HepG2 (cell line): ENCODE measurements at regions not wholly inside any gene's neighbourhood (a gene's known extent, or its start where the extent isn't known, plus 50 kb on each side); places are given as distances from the start of the nearest gene placed in this dataset.

ENCODE experiments used
- CC2D1A ChIP-seq: sonication (generic); formaldehyde crosslinking; IDR thresholded peaks from 2 replicates; pipeline ENCODE4 v1.8.1; 2023; ENCODE audit warnings: mild to moderate bottlenecking, missing genetic modification reagents
- DNMT1 ChIP-seq: sonication (generic); formaldehyde crosslinking; IDR thresholded peaks from 2 replicates; pipeline ENCODE4 v1.5.1; 2020; ENCODE audit warnings: mild to moderate bottlenecking, missing genetic modification reagents
- FOXM1 ChIP-seq: sonication (generic); formaldehyde crosslinking; IDR thresholded peaks from 2 replicates; pipeline ENCODE4 v1.5.0; 2020; ENCODE audit warnings: missing genetic modification reagents
- HOXD1 ChIP-seq: sonication (generic); formaldehyde crosslinking; IDR thresholded peaks from 2 replicates; pipeline ENCODE4 v1.5.0; 2020; ENCODE audit warnings: missing genetic modification reagents
- KLF12 ChIP-seq: sonication (generic); formaldehyde crosslinking; IDR thresholded peaks from 2 replicates; pipeline ENCODE4 v1.4.0; 2020; ENCODE audit warnings: missing genetic modification reagents, borderline replicate concordance
- KLF13 ChIP-seq: sonication (generic); formaldehyde crosslinking; IDR thresholded peaks from 2 replicates; pipeline ENCODE4 v1.4.0; 2020; ENCODE audit warnings: mild to moderate bottlenecking, missing genetic modification reagents
- MED1 ChIP-seq: sonication (generic); formaldehyde crosslinking; IDR thresholded peaks from 2 replicates; pipeline ENCODE4 v1.4.0; 2020; ENCODE audit warnings: missing genetic modification reagents
- MTF2 ChIP-seq: sonication (generic); formaldehyde crosslinking; IDR thresholded peaks from 2 replicates; pipeline ENCODE4 v1.5.0; 2020; ENCODE audit warnings: missing genetic modification reagents, borderline replicate concordance
- NR2F6 ChIP-seq, 2 experiments: IDR thresholded peaks; 2 replicates each; pipeline ENCODE4 v1.6.1; 2016; ENCODE audit warnings: antibody characterized with exemption in 1 of 2, mild to moderate bottlenecking in 1 of 2
- PHF21A ChIP-seq: sonication (generic); formaldehyde crosslinking; IDR thresholded peaks from 2 replicates; pipeline ENCODE4 v1.5.0; 2020; ENCODE audit warnings: mild to moderate bottlenecking, missing genetic modification reagents
- PITX1 ChIP-seq: sonication (generic); formaldehyde crosslinking; IDR thresholded peaks from 2 replicates; pipeline ENCODE4 v1.5.1; 2020; ENCODE audit warnings: mild to moderate bottlenecking, missing genetic modification reagents
- RFX1 ChIP-seq: fragments of 450-650 bp; IDR thresholded peaks from 2 replicates; pipeline ENCODE4 v1.6.1; 2017
- RXRB ChIP-seq: IDR thresholded peaks from 2 replicates; pipeline ENCODE4 v1.6.1; 2016; ENCODE audit warnings: borderline replicate concordance, missing genetic modification reagents, missing compliant biosample characterization
- SMYD3 ChIP-seq: sonication (generic); formaldehyde crosslinking; IDR thresholded peaks from 2 replicates; pipeline ENCODE4 v1.8.1; 2023; ENCODE audit warnings: mild to moderate bottlenecking, missing genetic modification reagents
- SOX5 ChIP-seq: IDR thresholded peaks from 2 replicates; pipeline ENCODE4 v1.6.1; 2016; ENCODE audit warnings: borderline replicate concordance
- STAT5B ChIP-seq: sonication (generic); formaldehyde crosslinking; IDR thresholded peaks from 2 replicates; pipeline ENCODE4 v1.4.0; 2020; ENCODE audit warnings: missing genetic modification reagents
- TSC22D2 ChIP-seq: sonication (generic); formaldehyde crosslinking; IDR thresholded peaks from 2 replicates; pipeline ENCODE4 v1.5.1; 2020; ENCODE audit warnings: missing genetic modification reagents, mild to moderate bottlenecking, borderline replicate concordance
- ZBTB1 ChIP-seq: sonication (generic); formaldehyde crosslinking; IDR thresholded peaks from 2 replicates; pipeline ENCODE4 v1.4.0; 2020; ENCODE audit warnings: missing genetic modification reagents, borderline replicate concordance
- ZNF256 ChIP-seq: sonication (generic); formaldehyde crosslinking; conservative IDR thresholded peaks from 2 replicates; pipeline ENCODE4 v1.4.0; 2020; ENCODE audit warnings: missing genetic modification reagents
- ZNF263 ChIP-seq: sonication (generic); formaldehyde crosslinking; IDR thresholded peaks from 2 replicates; pipeline ENCODE4 v1.4.0; 2020; ENCODE audit warnings: missing genetic modification reagents
- ZNF430 ChIP-seq: sonication (generic); formaldehyde crosslinking; IDR thresholded peaks from 2 replicates; pipeline ENCODE4 v1.9.0; 2021; ENCODE audit warnings: mild to moderate bottlenecking, missing genetic modification reagents
- ZNF496 ChIP-seq: sonication (generic); formaldehyde crosslinking; IDR thresholded peaks from 2 replicates; pipeline ENCODE4 v1.8.1; 2023; ENCODE audit warnings: mild to moderate bottlenecking, moderate library complexity, missing genetic modification reagents; ENCODE audit not compliant: insufficient replicate concordance
- ZNF556 ChIP-seq: sonication (generic); formaldehyde crosslinking; IDR thresholded peaks from 2 replicates; pipeline ENCODE4 v1.4.0; 2020; ENCODE audit warnings: mild to moderate bottlenecking, missing genetic modification reagents, borderline replicate concordance
- ZNF605 ChIP-seq: sonication (generic); formaldehyde crosslinking; IDR thresholded peaks from 2 replicates; pipeline ENCODE4 v1.8.0; 2022; ENCODE audit warnings: mild to moderate bottlenecking, missing genetic modification reagents
- ZNF766 ChIP-seq: sonication (generic); formaldehyde crosslinking; IDR thresholded peaks from 2 replicates; pipeline ENCODE4 v1.5.0; 2020; ENCODE audit warnings: missing genetic modification reagents, borderline replicate concordance
- ZNF816 ChIP-seq: sonication (generic); formaldehyde crosslinking; IDR thresholded peaks from 2 replicates; pipeline ENCODE4 v1.8.0; 2022; ENCODE audit warnings: missing genetic modification reagents, mild to moderate bottlenecking, borderline replicate concordance
- TF ChIP-seq, protein P1 (sequence below): sonication (generic); formaldehyde crosslinking; IDR thresholded peaks from 2 replicates; pipeline ENCODE4 v1.4.0; 2020; ENCODE audit warnings: missing genetic modification reagents
- TF ChIP-seq, protein P2 (sequence below): sonication (generic); formaldehyde crosslinking; conservative IDR thresholded peaks from 2 replicates; pipeline ENCODE4 v1.4.0; 2020; ENCODE audit warnings: missing genetic modification reagents
- TF ChIP-seq, protein P3 (sequence below): sonication (generic); formaldehyde crosslinking; IDR thresholded peaks from 2 replicates; pipeline ENCODE4 v1.4.0; 2020; ENCODE audit warnings: missing genetic modification reagents

DNA sequence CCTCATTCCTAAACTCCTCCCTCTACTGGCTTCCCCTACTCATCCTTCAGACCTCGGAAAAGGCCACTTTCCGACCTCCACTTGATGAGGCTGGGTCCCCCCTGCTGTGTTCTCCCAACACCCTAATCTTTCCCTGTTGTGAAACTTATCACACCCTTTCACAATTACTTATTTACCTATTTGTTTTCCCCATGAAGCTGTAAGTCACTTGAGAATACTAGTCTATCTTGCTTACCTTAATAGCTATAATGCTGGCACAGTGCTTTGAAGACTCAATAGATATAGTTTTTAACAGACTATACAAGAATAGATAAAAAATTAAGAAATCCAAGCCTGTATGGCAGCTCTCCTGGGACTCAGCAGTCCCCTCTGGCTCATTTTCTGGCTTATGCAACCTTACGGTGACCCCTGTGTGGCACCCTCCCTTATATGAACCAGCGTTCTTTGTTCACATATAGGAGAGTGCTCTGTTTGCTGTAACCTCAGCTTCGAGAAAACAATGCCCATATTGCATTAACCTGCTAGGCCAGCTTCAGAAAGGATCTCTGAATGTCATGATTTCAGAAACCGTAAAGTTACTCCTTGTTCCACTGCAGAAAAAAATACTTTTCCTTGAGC lies 220.4 kb upstream of the PKDCC start (continued):
- no peak for TF ChIP-seq SMYD3 (CRISPR knock-in tag)
- no peak for TF ChIP-seq RFX1
- no peak for TF ChIP-seq FOXM1
- no peak for TF ChIP-seq ZNF263 (CRISPR knock-in tag)
- TF ChIP-seq ZNF496 = no peak
- no peak for TF ChIP-seq ZNF766 (CRISPR knock-in tag)
- TF ChIP-seq ZNF430 = no peak
- no peak for TF ChIP-seq MTF2 (CRISPR knock-in tag)
- TF ChIP-seq ZNF556 = no peak
- no peak for TF ChIP-seq TSC22D2 (CRISPR knock-in tag)
- TF ChIP-seq RXRB (CRISPR knock-in tag) = peak; percentile 51
- TF ChIP-seq, protein P1, sequence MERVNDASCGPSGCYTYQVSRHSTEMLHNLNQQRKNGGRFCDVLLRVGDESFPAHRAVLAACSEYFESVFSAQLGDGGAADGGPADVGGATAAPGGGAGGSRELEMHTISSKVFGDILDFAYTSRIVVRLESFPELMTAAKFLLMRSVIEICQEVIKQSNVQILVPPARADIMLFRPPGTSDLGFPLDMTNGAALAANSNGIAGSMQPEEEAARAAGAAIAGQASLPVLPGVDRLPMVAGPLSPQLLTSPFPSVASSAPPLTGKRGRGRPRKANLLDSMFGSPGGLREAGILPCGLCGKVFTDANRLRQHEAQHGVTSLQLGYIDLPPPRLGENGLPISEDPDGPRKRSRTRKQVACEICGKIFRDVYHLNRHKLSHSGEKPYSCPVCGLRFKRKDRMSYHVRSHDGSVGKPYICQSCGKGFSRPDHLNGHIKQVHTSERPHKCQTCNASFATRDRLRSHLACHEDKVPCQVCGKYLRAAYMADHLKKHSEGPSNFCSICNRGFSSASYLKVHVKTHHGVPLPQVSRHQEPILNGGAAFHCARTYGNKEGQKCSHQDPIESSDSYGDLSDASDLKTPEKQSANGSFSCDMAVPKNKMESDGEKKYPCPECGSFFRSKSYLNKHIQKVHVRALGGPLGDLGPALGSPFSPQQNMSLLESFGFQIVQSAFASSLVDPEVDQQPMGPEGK (CRISPR knock-in tag) = 0 out of 2 replicates have a peak, but pooled peaks have one; percentile 9
- TF ChIP-seq SOX5 = peak; percentile 63
- peak; percentile 13; the same call in 1 of the 2 replicates for TF ChIP-seq ZNF816 (CRISPR knock-in tag)
- 0 out of 2 replicates have a peak, but pooled peaks have one; percentile 6 for TF ChIP-seq MED1 (CRISPR knock-in tag)
- TF ChIP-seq KLF12 (CRISPR knock-in tag) = no peak
- TF ChIP-seq ZNF605 (CRISPR knock-in tag) = no peak
- TF ChIP-seq STAT5B = no peak
- no peak for TF ChIP-seq DNMT1
- TF ChIP-seq, protein P2, sequence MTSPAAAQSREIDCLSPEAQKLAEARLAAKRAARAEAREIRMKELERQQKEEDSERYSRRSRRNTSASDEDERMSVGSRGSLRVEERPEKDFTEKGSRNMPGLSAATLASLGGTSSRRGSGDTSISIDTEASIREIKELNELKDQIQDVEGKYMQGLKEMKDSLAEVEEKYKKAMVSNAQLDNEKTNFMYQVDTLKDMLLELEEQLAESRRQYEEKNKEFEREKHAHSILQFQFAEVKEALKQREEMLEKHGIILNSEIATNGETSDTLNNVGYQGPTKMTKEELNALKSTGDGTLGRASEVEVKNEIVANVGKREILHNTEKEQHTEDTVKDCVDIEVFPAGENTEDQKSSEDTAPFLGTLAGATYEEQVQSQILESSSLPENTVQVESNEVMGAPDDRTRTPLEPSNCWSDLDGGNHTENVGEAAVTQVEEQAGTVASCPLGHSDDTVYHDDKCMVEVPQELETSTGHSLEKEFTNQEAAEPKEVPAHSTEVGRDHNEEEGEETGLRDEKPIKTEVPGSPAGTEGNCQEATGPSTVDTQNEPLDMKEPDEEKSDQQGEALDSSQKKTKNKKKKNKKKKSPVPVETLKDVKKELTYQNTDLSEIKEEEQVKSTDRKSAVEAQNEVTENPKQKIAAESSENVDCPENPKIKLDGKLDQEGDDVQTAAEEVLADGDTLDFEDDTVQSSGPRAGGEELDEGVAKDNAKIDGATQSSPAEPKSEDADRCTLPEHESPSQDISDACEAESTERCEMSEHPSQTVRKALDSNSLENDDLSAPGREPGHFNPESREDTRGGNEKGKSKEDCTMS (CRISPR knock-in tag) = no peak
- no peak for TF ChIP-seq HOXD1
- TF ChIP-seq KLF13 (CRISPR knock-in tag) = no peak
- TF ChIP-seq CC2D1A (CRISPR knock-in tag) = no peak
- no peak for TF ChIP-seq ZNF256
- TF ChIP-seq ZBTB1 (CRISPR knock-in tag) = no peak
- TF ChIP-seq PHF21A = peak; percentile 16; the same call in 1 of the 2 replicates
- TF ChIP-seq NR2F6 (IDR thresholded peaks at IDR 0.05) = no peak
- TF ChIP-seq NR2F6 (CRISPR knock-in tag; IDR thresholded peaks at IDR 0.05) = peak; percentile 47; the same call in 1 of the 2 replicates
- TF ChIP-seq, protein P3, sequence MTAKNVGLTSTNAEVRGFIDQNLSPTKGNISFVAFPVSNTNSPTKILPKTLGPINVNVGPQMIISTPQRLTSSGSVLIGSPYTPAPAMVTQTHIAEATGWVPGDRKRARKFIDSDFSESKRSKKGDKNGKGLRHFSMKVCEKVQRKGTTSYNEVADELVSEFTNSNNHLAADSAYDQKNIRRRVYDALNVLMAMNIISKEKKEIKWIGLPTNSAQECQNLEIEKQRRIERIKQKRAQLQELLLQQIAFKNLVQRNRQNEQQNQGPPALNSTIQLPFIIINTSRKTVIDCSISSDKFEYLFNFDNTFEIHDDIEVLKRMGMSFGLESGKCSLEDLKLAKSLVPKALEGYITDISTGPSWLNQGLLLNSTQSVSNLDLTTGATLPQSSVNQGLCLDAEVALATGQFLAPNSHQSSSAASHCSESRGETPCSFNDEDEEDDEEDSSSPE = no peak
- no peak for TF ChIP-seq PITX1 (CRISPR knock-in tag)
